ENCODE measurements at regions not wholly inside any gene's neighbourhood (a gene's known extent, or its start where the extent isn't known, plus 50 kb on each side); places are given as distances from the start of the nearest gene placed in this dataset.
"Not testable (repeated sequence)": the region's sequence is repeated elsewhere in the genome, so short reads cannot be mapped to it uniquely, and the experiment has no call there.

DNA sequence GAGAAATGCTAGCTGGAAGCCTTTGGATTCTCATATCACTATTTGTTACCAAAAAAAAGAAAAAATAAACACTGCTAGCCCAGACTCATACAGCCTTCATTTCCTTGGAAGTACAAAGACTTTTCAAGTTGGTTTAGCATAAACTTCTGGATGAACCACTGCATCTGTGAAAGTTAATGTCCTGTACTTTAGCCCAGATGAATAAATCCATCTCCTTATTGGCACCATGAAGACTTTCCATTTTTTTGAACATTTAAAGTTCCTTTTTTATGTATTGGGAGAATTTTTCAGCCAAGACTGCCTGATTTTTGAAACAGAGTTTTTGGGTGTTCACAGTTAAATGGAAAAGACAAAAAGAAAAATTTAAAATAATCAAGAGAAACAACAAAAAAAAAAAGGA lies 184.0 kb upstream of the C1orf87 start:
- no peak for TF ChIP-seq POLR2A (IDR thresholded peaks at IDR 0.05)
- TF ChIP-seq EP300 (IDR thresholded peaks at IDR 0.05): no peak
- no peak for TF ChIP-seq POLR2AphosphoS5 (IDR thresholded peaks at IDR 0.05)
- TF ChIP-seq, protein P1, sequence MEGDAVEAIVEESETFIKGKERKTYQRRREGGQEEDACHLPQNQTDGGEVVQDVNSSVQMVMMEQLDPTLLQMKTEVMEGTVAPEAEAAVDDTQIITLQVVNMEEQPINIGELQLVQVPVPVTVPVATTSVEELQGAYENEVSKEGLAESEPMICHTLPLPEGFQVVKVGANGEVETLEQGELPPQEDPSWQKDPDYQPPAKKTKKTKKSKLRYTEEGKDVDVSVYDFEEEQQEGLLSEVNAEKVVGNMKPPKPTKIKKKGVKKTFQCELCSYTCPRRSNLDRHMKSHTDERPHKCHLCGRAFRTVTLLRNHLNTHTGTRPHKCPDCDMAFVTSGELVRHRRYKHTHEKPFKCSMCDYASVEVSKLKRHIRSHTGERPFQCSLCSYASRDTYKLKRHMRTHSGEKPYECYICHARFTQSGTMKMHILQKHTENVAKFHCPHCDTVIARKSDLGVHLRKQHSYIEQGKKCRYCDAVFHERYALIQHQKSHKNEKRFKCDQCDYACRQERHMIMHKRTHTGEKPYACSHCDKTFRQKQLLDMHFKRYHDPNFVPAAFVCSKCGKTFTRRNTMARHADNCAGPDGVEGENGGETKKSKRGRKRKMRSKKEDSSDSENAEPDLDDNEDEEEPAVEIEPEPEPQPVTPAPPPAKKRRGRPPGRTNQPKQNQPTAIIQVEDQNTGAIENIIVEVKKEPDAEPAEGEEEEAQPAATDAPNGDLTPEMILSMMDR (IDR thresholded peaks at IDR 0.05): no peak
- no peak for DNase-seq (ENCODE audit: low spot score in 2 of 2)

DNA sequence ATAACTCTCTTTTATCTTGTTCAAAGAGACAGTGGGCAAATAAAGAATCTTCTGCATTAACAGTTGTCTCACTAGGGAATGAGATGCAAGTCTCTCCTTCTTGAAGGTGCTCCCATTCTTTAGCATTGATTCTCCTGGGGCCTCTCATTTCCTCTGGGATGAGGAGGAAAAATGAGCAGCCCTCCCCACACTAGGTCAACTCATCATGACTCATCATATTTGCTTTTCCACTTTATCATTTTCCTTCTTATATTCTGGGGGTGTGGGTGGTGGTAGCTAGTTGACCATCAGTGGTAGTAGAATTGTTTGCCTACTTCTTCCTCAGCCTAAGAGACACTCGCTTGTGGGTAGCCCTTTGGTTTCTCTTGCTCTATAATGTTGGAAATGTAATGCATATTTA lies 182.0 kb upstream of the C1orf87 start:
- 100% methylated on average over 1 of the region's 1 CpG for WGBS
- no peak for TF ChIP-seq POLR2A (IDR thresholded peaks at IDR 0.05)
- TF ChIP-seq POLR2AphosphoS5 (IDR thresholded peaks at IDR 0.05): no peak
- TF ChIP-seq EP300 (IDR thresholded peaks at IDR 0.05): no peak
- TF ChIP-seq, protein P1 (IDR thresholded peaks at IDR 0.05): no peak
- H3K27ac ChIP-seq: no peak overlapping the region
- H3K4me1 ChIP-seq: no peaks in the 10 kb centered on the region
- no peak overlapping the region for H3K4me3 ChIP-seq
- no peaks in the 10 kb centered on the region for H3K27me3 ChIP-seq
- no peak for DNase-seq (ENCODE audit: low spot score in 2 of 2)
- H3K36me3 ChIP-seq: no peaks in the 10 kb centered on the region
- H3K9me3 ChIP-seq: no peaks in the 10 kb centered on the region

More for the DNA sequence above, 184.0 kb upstream of the C1orf87 start:
- no peaks in the 10 kb centered on the region for H3K4me1 ChIP-seq
- H3K4me3 ChIP-seq: no peak overlapping the region
- no peaks in the 10 kb centered on the region for H3K27me3 ChIP-seq
- H3K9me3 ChIP-seq: no peaks in the 10 kb centered on the region
- H3K27ac ChIP-seq: no peak overlapping the region
- H3K36me3 ChIP-seq: no peaks in the 10 kb centered on the region

DNA sequence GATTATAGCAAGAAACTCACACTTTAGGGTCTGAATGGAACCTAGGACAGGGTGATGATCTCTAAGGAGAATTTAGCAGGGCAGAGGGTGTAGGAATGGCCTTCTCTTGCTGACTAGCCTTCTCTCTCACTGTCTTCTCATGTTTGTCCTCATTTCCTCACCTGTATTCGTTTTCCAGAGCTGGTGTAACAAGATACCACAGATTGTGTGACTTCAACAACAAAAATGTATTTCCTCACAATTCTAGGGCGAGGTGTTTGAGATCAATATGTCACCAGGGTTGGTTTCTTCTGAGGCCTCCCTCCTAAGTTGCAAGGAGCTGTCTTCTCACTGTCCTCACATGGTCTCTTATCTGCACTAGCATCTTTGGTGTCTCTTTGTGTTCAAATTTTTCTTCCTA lies 177.9 kb upstream of the C1orf87 start:
- H3K27ac ChIP-seq: no peak overlapping the region
- DNase-seq (ENCODE audit: low spot score in 2 of 2): no peak
- TF ChIP-seq POLR2AphosphoS5 (IDR thresholded peaks at IDR 0.05) (no peak), POLR2A (IDR thresholded peaks at IDR 0.05) (no peak), EP300 (IDR thresholded peaks at IDR 0.05) (no peak)
- TF ChIP-seq, protein P1 (IDR thresholded peaks at IDR 0.05): no peak
- no peaks in the 10 kb centered on the region for H3K9me3 ChIP-seq
- WGBS: 66% methylated on average over 2 of the region's 2 CpGs
- no peaks in the 10 kb centered on the region for H3K27me3 ChIP-seq
- H3K4me1 ChIP-seq: no peaks in the 10 kb centered on the region
- no peak overlapping the region for H3K4me3 ChIP-seq
- no peaks in the 10 kb centered on the region for H3K36me3 ChIP-seq

DNA sequence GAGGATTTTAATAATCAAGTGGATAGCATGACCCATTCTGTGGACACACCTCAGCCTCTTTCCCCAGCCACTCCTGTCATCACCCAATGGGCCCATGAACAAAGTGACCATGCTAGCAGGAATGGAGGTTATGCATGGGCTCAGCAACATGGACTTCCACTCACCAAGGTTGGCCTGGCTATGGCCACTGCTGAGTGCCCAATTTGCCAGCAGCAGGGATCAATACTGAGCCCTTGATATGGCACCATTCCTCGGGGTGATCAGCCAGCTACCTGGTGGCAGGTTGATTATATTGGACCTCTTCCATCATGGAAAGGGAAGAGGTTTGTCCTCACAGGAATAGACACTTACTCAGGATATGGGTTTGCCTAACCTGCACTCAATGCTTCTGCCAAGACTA lies 173.9 kb upstream of the C1orf87 start:
- not testable (repeated sequence) for H3K4me3 ChIP-seq; H3K27me3 ChIP-seq; H3K4me1 ChIP-seq; H3K27ac ChIP-seq; H3K9me3 ChIP-seq; H3K36me3 ChIP-seq; DNase-seq (ENCODE audit: low spot score in 2 of 2)
- 83% methylated on average over 1 of the region's 1 CpG for WGBS

DNA sequence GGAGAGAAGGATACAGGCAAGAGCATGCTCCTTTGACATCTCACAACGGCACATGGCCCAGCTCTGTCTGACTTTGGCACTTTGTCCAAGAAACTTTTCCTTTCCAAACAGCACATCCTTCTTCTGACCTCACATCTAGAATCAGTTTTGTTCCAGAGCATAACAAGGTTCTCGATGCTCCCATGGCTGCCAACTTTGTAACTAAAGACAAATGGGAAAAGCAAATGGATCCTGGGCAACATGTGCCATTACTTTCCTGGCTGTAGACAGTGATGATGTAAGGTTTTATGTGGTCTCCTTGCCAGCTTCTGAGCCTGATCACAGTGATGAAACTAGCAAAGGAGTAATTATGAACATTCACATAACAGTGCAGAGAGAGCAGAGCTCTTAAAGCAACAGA lies 171.8 kb upstream of the C1orf87 start:
- 33% methylated on average over 2 of the region's 2 CpGs for WGBS
- DNase-seq (ENCODE audit: low spot score in 2 of 2): no peak
- TF ChIP-seq POLR2AphosphoS5 (IDR thresholded peaks at IDR 0.05) (no peak), POLR2A (IDR thresholded peaks at IDR 0.05) (no peak), EP300 (IDR thresholded peaks at IDR 0.05) (no peak)
- TF ChIP-seq, protein P1 (IDR thresholded peaks at IDR 0.05): no peak
- Histone ChIP-seq H3K27ac (no peak overlapping the region), H3K27me3 (no peaks in the 10 kb centered on the region), H3K9me3 (no peaks in the 10 kb centered on the region), H3K4me3 (no peak overlapping the region), H3K36me3 (no peaks in the 10 kb centered on the region), H3K4me1 (no peaks in the 10 kb centered on the region)

DNA sequence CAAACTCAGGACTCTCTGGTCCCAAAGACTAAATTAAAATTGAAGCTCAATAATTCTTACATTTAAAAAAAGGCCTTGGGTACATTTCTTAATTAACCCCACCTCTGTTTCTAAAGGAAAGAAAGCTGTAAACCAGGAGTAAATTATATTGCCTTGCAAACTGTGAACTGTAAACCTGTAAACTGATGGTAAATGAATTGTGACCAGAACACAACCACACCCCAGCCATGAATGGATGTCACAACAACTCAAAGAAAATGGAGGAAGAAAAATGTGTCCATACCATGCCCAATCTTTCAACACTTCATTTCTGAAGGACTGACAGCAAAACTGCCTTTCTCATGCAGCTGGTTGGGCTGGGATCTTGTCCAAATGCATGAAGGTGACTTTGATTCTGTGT lies 171.3 kb upstream of the C1orf87 start:
- no peak overlapping the region for H3K4me3 ChIP-seq
- H3K27ac ChIP-seq: no peak overlapping the region
- no peaks in the 10 kb centered on the region for H3K27me3 ChIP-seq
- DNase-seq (ENCODE audit: low spot score in 2 of 2): no peak
- TF ChIP-seq POLR2A (IDR thresholded peaks at IDR 0.05): no peak
- no peak for TF ChIP-seq POLR2AphosphoS5 (IDR thresholded peaks at IDR 0.05)
- no peak for TF ChIP-seq EP300 (IDR thresholded peaks at IDR 0.05)
- TF ChIP-seq, protein P1 (IDR thresholded peaks at IDR 0.05): no peak
- H3K4me1 ChIP-seq: no peaks in the 10 kb centered on the region
- H3K36me3 ChIP-seq: no peaks in the 10 kb centered on the region
- no peaks in the 10 kb centered on the region for H3K9me3 ChIP-seq

All from suprapubic skin (tissue), 4 donors.